Stomach (tissue), 4 donors: ENCODE measurements at regions not wholly inside any gene's neighbourhood (a gene's known extent, or its start where the extent isn't known, plus 50 kb on each side); places are given as distances from the start of the nearest gene placed in this dataset.

Experiments
- CTCF ChIP-seq, 7 experiments: fragments of 450-650 bp in 4 of 7; fragments of 200-600 bp in 3 of 7; sonication (generic) in 3 of 7; IDR thresholded peaks; one replicate each; pipeline ENCODE4 v1.5.1; 2016 to 2019; ENCODE audit warnings: antibody characterized with exemption in 7 of 7, control low read depth in 2 of 7, mild to moderate bottlenecking in 1 of 7
- POLR2A ChIP-seq, 4 donors: fragments of 450-650 bp; IDR thresholded peaks; one replicate each; pipeline ENCODE4 v1.6.1; 2016; ENCODE audit warnings: antibody characterized with exemption in 4 of 4, control low read depth in 2 of 4, mild to moderate bottlenecking in 1 of 4, moderate library complexity in 1 of 4

GRCh38 chr6:91505199-91505598 is 918.3 kb upstream of the MAP3K7 start:
- no peak for TF ChIP-seq POLR2A (IDR thresholded peaks at IDR 0.05)
- TF ChIP-seq CTCF (IDR thresholded peaks at IDR 0.05) = no peak
